VCaP (cell line): ENCODE measurements at regions not wholly inside any gene's neighbourhood (a gene's known extent, or its start where the extent isn't known, plus 50 kb on each side); places are given as distances from the start of the nearest gene placed in this dataset.

ENCODE experiments used
- H3K27ac ChIP-seq: fragments of 450-650 bp; 2 replicates; pipeline ENCODE4 v1.5.1; 2017
- CTCF ChIP-seq: fragments of 450-650 bp; conservative IDR thresholded peaks from 2 replicates; pipeline ENCODE4 v1.5.1; 2017; ENCODE audit warnings: mild to moderate bottlenecking, moderate library complexity

GRCh38 chr1:234845097-234845660, 235.2 kb upstream of the IRF2BP2 start:
- H3K27ac ChIP-seq = no peak overlapping the region
- TF ChIP-seq CTCF = no peak

- no peak overlapping the region for H3K27ac ChIP-seq
- no peak for TF ChIP-seq CTCF
Measured at GRCh38 chr1:234844479-234845031, 234.6 kb upstream of the IRF2BP2 start.

GRCh38 chr1:234843946-234844345, 234.0 kb upstream of the IRF2BP2 start:
- H3K27ac ChIP-seq = no peak overlapping the region

GRCh38 chr1:234842726-234843641, 233.0 kb upstream of the IRF2BP2 start:
- TF ChIP-seq CTCF = no peak
- no peak overlapping the region for H3K27ac ChIP-seq

More at GRCh38 chr1:234843946-234844345, 234.0 kb upstream of the IRF2BP2 start:
- no peak for TF ChIP-seq CTCF

- no peak overlapping the region for H3K27ac ChIP-seq
- TF ChIP-seq CTCF = no peak
Measured at GRCh38 chr1:234841710-234842231, 231.8 kb upstream of the IRF2BP2 start.

GRCh38 chr1:234841281-234841680, 231.3 kb upstream of the IRF2BP2 start:
- no peak overlapping the region for H3K27ac ChIP-seq
- no peak for TF ChIP-seq CTCF

GRCh38 chr1:234840843-234841242, 230.9 kb upstream of the IRF2BP2 start:
- TF ChIP-seq CTCF = no peak
- no peak overlapping the region for H3K27ac ChIP-seq
